ENCODE measurements at regions not wholly inside any gene's neighbourhood (a gene's known extent, or its start where the extent isn't known, plus 50 kb on each side); places are given as distances from the start of the nearest gene placed in this dataset.

DNA sequence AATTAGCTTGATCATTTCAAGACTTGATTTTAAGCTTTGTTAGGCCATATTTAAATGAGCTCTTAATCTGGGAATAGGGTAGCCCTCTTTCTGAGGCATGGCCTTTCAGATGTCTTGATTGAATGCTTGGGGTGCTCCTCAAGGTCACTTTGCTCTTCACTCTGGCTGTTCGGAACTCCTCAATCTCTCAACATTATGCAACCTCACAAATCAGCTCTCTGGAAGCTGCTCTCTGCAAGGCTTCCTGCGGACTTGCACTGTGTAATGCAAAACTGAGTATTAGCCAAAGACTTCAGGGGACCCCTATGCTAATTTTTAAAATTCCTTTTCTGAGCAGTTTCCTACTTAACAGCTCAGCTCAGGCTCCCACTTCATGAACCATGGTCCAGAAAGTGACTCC is 398.3 kb downstream of the PRDM5 start:
- no peak for DNase-seq

DNA sequence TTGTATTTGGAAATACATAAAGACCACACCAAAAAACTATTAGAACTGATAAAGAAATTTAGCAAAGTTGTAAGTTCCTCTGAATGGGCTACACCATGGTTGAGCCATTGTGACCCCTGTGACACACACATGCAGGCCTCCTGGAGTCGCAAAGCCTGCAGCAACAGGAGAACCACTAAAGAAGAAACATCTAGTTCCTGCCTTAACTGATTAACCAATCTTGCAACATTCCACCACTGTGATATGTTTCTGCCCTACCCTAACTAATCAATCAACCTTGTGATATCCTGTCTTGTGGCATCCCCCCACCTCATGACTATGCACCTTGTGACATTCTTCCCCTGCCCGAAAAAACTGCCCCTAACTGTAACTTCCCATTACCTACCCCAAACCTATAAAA is 401.8 kb downstream of the PRDM5 start:
- no peak for DNase-seq

DNA sequence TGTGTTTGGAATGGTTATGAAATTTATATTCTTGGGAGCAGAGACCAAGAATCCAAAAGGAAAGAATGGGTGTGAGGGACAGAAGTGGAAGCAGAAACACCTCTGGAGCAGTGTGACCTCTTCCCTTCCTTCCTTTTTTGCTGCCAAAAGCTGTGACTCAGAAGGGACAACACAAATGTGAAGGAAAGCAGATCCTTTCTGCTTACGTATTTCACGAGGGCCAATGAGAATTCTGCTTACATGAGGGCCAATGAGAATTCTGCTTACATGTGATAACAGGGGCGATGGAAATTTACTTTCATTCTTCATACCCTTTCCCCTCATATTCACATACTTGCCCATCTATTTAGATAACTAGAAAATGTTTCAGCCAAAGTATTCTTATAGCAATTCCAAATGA is 404.6 kb downstream of the PRDM5 start:
- peak; percentile 6 for DNase-seq

DNA sequence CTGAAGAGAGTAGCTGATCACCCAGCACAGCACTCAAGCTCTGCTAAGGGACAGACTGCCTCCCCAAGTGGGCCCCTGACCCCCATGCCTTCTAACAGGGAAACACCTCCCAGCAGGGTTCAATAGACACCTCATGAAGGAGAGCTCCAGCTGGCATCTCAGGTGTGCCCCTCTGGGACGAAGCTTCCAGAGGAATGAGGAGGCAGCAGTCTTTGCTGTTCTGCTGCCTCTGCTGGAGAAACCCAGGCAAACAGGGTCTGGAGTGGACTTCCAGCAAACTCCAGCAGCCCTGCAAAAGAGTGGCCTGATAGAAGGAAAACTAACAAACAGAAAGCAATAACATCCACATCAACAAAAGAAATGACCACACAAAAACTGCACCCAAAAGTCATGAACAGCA is 412.8 kb downstream of the PRDM5 start:
- DNase-seq, result no peak

DNA sequence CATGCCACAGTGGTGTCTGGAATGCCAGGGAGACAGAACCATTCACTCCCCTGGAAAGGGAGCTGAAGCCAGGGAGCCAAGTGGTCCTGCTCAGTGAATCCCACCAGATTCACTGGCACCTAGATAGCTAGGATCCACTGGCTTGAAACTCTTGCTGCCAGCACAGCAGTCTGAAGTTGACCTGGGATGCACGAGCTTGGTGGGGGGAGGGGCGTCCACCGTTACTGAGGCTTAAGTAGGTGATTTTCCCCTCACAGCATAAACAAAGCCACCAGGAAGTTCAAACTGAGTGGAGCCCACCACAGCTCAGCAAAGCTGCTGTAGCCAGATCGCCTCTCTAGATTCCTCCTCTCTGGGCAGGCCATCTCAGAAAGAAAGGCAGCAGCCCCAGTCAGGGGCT is 413.3 kb downstream of the PRDM5 start:
- DNase-seq, result no peak

DNA sequence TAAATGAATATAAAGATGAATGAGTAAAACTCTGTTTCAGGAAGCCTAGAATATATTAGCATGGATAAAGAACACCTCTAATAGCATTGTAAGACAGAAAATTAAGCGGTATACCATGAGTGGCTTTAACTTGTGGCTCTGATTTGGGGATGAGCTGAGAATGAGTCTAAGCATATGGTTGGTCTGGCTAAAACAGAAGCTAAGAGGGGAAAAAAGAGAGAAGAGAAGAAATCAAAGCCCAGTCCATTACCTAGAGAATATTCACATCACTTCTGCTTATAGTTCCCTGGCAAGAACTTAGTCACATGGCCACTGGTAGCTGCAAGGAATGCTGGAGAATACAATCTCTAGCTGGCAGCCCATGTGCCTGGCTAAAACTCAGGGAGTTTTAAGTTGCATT is 414.5 kb downstream of the PRDM5 start:
- no peak for DNase-seq

DNA sequence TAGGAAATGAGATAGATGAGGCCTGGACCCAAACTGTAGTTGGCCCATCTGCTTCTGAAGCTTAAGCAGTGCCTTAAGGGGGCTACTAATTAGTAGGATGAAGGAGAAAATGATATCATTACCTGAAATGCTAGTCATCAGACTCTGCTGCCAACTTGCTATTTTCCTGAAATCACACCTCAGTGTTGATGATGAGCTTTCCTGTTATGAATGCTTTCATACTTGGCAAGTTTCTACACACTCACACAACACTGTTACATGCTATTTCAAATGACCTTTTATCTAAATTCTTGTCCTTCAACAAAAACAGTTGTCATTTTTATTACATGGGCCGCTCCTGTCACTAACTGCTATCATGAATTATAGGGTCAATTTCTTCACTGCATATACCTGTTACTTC is 416.0 kb downstream of the PRDM5 start:
- no peak for DNase-seq

DNA sequence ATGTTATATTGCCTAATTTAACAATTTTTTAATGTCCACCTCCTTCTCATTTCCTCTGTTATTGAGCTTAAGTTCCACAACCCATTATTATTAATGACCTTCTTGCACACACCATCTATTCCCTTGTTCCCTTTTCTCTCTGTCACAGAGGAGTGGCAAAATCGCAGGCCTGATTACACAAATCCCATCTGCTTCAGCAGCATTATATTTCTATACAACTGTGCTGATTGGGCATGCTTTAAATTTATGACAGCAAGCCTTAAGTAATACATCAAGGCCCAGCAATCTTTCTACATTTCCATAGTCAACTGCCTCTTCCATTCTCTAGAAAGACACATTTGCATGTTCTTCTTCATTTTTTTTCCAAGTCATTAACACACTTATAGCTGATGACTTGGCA is 423.8 kb downstream of the PRDM5 start:
- no peak for DNase-seq

DNA sequence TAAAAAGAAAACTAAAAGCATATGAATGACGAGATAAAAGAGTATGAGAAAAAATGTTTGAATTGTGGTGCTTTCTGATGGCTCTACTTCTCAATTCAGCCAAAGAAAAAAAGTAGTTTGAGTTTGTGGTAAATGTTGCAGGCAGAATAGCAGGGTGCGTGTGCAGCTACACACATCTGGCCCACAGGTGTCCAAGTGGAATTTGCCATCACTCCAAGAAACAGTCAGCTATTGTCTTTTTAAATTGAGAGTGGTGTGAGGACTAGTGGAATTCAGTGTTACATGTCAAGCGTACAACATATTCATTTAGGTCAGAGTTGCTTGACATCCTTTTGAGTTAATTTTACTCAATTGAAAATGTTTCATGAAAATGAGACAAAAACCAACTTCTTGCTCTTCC is 424.8 kb upstream of the MAD2L1 start:
- DNase-seq, result no peak

DNA sequence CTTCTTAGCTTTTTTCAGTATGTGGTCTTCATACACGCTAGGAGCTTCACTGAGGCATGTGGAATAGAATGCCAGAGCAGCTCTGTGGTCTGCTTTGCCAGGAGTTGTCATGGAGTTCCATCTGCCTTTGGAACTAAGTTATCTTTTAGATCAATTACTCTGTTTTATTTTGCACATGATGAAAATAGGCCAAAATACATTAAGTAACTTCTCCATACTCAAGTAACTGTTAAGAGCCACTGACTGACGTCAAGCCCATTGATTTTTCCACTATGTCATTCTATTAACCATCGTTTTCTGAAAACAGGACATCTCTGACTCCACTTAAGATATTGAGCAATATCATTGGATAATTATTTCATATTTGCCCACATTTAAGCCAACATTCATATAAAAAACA is 415.1 kb upstream of the MAD2L1 start:
- DNase-seq, result no peak

DNA sequence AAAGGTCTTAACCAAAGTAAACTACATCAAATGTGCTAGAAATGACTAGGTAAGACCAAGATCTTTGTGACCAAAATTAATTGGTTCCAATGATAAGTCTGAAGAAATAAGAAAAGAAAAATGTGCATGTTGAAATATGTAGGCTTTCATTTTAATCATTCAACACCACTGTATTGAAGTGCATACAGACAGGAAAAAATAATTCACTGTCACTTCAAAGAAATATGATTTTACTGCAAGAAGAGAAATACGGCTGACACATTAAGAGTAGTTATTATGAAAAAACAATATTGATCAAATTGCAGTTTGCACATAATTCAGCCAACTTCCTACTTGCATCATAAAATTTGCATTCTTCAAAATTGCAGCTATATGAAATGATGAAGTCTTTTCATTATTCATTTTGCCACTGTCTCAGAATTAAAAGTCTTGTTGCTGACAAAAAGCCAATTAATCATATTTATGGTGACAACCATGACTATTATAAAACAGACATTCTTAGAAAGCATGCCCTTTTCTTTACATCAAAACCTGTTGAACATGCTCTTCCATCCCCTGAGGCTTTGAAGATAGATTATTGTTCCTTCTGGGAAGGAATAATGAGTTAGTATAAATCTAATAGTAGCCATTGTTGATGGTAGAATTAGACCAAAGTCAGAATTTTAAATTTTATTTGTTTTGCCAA is 405.9 kb upstream of the MAD2L1 start:
- no peak for DNase-seq

DNA sequence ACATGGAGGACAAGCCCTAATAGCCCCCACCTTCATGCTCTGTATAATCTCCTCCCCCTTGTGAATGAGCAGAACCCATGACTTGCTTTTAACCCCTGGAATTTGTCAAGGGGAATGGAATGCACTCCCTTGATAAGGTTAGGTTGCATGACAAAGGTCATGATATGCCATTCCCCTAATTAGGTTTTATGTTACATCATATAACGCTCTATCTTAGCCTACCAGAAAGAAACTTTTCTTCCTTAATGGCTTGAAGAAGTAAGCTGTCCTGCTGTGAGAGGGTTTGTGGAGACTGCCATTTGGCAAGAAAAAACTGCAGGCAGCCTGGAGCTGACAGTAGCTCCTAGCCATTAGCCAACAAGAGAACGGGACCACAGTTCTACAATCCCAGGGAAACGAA is 399.8 kb upstream of the MAD2L1 start:
- DNase-seq, result no peak

DNA sequence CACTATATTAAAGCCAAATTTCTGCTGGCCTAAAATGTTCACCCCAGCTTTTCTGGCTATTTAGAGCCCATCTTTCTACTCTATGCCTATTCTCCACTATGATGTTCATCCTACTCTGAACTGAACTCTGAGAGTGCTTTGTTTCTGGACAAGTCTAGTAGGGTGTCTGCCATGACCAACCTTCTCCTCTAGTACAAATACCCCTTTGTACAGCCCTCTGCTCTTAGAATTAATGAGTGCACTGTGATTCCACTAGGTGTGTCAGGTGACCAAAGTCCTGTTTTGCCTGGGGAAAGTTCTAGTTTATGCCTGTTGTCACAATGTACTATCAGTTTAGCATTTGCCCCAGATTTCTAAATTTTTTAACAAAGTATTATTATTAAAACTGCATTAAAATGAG is 388.1 kb upstream of the MAD2L1 start:
- DNase-seq, result no peak

DNA sequence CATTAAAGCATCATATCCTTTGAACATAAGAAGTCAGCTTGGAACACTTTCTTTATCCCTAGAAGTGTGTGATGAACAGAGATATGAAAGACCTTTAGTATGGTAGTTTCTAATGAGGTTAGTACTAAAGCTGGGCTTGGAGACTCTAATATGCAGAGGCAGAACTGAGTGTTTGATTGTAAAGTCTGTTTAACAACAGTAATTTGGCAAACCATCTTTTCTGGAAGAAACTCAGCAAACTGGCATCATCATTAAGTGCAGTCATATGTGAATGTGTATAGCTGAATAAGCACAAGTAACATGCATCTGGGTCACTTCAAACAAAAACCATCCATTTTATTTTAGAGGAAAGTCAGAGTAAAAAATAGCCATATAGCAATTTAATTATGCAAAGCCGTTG is 385.9 kb upstream of the MAD2L1 start:
- no peak for DNase-seq

DNA sequence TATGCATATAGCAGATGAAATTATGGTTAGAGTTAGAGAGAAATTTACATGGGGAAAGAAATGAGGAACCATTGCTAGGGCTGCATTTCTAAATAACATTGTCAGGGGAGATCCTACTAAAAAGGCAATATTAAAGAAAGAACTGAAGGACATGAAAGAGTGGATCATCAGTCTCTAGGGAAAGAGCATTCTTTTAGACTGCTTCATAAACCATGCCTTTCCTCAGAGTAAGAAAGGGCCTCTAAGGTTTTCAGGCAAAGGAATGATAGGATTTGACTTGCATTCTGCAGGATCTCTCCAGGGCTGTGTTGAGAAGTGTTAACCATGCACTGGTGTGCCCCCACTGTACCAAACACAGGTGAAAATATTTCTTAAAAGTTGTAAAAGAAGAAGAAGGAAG is 385.4 kb upstream of the MAD2L1 start:
- no peak for DNase-seq

DNA sequence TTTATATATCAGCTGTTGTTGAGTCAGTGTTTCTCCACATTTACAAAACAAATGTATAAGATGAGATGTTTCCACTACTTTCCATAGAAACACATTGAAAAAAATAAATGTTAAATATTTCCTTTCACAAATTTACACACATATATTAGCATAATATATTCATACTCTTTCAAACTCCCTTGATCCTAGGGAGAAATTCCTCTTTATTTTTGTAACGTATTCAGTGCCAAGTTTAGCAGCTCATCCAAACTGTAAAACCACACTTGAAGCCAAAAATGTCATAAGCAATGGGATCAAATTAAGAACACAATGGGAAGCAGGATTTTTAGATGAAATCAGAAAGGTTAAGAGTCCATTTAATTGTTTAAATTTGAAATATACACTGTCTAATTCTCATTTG is 381.1 kb upstream of the MAD2L1 start:
- DNase-seq, result no peak

DNA sequence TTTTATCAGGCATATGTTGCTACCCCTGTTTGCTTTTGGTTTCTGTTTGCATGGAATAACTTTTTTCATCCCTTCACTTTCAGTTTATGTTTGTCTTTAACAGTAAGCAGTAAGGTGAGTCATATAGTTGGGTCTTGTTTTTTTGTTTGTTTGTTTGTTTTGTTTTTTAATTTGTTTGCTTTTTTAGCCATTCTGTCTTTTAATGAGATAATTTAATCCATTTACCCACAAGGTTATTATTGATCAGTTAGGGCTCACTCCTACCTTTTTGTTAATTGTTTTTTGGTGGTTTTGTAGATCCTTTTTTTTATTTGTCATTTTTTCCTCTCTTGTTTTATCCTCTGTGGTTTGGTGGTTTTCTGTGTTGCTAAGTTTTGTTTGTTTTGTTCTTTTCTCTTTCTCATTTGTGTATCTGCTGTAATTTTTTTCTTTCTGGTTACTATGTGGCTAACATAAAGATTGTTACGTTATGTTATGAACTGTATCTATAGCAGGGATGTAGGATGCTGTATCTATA is 379.5 kb upstream of the MAD2L1 start:
- DNase-seq, result no peak

DNA sequence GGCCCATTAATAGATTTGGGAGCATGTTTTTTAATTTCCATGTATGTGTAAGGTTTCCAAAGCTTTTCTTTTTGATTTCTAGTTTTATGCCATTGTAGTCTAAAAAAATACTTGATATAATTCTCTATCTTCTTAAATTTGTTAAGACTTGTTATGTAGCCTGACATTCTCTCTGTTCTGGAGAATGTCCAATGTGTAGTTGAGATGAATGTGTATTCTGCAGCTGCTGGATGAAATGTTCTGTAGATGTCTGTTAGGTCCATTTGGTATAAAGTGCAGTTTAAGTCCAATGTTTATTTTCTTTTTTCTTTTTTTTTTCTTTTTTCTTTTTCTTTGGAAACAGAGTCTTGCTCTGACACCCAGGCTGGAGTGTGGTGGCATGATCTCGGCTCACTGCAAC is 378.5 kb upstream of the MAD2L1 start:
- DNase-seq, result no peak

DNA sequence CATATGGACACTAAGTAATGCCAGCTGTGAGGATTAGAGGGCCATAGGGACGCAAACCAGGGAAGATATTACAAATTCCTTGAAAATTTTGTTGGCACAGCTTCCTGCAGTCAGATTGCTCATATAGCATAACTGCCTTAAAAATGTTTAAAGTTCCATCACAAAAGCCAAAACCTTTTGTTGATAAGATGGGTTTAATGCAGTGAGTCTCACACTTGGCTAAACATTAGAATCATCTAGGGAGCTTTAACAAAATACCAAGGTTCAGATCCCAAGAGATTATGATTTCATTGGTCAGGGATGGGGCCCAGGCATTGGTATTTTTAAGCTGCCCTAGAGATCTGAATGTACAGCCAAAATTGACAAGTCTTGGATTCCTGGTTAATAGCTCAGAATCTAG is 376.5 kb upstream of the MAD2L1 start:
- DNase-seq, result no peak

DNA sequence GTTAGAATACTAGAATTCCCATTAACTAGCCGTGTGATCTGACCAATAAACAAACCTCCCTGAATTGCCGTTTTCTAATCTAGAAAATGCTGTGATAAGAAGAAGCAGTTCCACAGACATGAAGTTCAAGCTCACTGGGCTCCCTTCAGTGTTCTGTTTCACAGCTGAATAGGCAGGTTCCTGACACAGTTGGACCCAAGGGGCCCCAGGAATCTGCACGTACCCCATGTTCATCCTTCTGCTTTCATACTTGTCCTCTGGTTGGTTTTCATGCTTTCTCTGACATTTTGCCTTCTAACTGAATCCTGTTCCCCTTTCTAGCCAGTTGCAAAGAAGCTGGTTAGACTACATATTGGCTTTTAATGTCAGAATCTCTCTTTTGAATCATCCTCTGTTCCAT is 374.1 kb upstream of the MAD2L1 start:
- no peak for DNase-seq

DNA sequence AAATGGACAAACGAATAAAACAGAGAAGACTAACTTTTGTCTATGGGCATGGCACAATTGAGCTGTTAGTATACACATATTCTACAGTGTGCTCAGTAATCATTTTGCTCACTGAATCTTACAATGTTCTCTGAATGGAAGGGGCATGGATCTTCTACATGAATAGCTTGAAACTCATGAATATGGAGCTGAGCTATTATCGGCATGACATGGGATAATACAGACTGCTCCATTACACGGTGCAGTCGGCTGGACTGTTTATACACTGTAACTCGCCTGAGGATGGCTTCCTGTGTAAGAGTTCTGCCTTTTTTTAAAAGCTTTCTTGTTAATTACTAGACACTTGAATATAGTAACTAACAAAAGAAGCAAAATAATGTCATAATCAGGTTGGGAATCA is 368.5 kb upstream of the MAD2L1 start:
- no peak for DNase-seq

DNA sequence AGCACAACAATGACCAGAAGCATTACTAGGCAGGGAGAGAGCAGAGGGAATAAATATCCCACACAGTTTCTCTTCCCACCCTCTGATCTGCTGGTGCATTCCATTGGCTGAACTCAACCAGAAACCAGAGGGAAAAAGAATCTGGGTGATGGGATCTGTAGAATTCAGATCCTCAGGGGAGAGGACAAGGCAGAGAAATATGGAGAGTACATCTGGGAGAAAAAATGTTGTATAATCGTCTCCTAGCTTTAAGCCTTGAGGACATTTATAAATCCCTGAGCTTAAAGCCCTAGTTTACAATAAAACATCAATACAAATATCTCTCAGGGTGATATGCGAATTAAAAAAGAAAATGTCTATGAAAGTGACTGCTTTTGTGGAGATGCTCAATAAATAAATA is 368.1 kb upstream of the MAD2L1 start:
- DNase-seq, result no peak

DNA sequence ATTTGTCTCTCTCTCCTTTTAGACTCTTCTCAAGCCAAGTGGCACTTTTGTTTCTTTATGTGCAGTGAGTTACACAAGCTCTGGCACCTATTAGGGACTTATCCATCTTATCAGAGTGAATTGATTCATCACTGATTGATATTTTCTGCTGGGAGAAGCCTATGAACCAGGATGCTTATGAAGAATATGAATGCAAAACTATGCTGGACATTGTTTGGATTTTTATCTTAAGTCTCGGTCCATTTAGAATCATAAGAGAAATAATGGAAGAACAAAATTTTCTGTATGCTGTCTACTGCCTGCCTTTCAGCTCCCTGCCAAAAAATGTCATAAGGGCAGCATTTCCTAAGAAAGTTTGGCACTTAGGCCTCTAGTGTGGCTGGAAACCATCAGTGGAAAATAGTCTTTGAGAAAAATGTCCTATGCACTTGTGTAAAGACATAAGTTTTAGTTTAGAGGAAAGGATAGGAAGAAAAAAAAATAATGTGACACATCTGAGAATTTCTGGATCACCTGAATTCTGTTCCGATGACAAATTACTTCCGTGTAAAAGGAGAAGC is 365.7 kb upstream of the MAD2L1 start:
- no peak for DNase-seq

DNA sequence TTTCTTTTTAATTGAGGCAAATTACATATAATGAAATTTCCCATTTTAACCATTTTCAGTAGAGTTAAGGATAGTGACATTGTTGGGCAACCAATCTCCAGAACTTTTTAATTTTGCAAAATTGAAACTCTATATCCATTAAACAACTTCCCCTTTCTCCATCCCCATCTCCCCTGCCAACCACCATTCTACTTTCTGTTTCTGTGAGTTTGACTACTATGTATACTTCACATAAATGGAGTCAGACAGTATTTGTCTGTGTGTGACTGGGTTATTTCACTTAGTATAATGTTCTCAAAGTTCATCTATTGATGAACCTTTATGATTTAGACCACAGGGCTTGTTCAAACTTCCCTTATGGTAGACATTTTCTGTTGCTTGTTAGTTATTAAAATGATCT is 364.5 kb upstream of the MAD2L1 start:
- no peak for DNase-seq

DNA sequence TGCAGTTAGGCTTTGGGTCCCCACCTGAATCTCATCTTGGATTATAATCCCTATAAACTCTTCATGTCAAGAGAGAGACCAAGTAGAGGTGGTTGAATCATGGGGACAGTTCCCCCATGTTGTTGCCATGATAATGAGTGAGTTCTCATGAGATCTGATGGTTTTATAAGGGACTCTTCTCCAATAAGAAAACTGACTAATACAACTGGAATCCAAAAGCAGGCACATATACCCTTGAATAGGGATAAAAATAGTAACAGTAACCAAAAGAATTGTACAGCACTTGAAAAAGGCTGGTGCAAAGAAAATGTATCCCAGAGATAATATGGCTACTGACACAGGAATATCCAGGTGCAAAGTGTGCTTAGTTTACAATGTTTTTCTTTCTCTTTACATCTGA is 351.5 kb upstream of the MAD2L1 start:
- no peak for DNase-seq

Measured in GOT3 (cell line).